ENCODE measurements at regions not wholly inside any gene's neighbourhood (a gene's known extent, or its start where the extent isn't known, plus 50 kb on each side); places are given as distances from the start of the nearest gene placed in this dataset.

DNA sequence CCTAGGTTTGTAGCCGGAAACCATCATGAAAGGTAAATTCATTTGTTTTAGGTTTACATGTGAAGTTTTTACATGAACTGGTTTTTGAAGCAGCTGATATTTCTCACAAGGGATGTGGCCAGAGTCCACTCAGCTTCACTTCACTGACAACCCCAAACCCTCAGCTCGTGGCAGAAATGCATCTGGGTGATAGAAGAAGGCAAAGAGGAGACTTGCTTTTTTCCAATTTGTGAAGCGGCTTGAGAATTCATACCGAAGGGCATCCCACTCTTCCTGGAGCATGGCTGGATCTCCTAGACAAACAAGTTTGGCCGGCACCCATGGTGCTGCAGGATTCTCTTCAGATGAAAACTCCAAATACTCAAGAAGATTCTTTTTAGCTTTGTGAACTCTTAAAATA lies 392.8 kb upstream of the CNR1 start:
- no peaks in the 10 kb centered on the region for H3K27me3 ChIP-seq
- 65 to 78% methylated on average over 5 of the region's 5 CpGs for WGBS, 2 donors
- no peaks in the 10 kb centered on the region for H3K36me3 ChIP-seq
- no peak overlapping the region for H3K4me3 ChIP-seq
- peaks cover 0 to 18% (median 15%) of the 10 kb centered on the region in 4 donors for H3K4me1 ChIP-seq
- intact Hi-C loops (cut with DNase I), result no loop called here
- no peak for TF ChIP-seq POLR2AphosphoS5 (IDR thresholded peaks at IDR 0.05)
- TF ChIP-seq, protein P1, sequence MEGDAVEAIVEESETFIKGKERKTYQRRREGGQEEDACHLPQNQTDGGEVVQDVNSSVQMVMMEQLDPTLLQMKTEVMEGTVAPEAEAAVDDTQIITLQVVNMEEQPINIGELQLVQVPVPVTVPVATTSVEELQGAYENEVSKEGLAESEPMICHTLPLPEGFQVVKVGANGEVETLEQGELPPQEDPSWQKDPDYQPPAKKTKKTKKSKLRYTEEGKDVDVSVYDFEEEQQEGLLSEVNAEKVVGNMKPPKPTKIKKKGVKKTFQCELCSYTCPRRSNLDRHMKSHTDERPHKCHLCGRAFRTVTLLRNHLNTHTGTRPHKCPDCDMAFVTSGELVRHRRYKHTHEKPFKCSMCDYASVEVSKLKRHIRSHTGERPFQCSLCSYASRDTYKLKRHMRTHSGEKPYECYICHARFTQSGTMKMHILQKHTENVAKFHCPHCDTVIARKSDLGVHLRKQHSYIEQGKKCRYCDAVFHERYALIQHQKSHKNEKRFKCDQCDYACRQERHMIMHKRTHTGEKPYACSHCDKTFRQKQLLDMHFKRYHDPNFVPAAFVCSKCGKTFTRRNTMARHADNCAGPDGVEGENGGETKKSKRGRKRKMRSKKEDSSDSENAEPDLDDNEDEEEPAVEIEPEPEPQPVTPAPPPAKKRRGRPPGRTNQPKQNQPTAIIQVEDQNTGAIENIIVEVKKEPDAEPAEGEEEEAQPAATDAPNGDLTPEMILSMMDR (IDR thresholded peaks at IDR 0.05), result no peak
- no peak for TF ChIP-seq EP300 (IDR thresholded peaks at IDR 0.05)
- no peak for TF ChIP-seq POLR2A (IDR thresholded peaks at IDR 0.05)
- no peak for DNase-seq
- H3K27ac ChIP-seq, result peak overlapping the region in 1 of 4 donors; percentile 8
- no peaks in the 10 kb centered on the region for H3K9me3 ChIP-seq

DNA sequence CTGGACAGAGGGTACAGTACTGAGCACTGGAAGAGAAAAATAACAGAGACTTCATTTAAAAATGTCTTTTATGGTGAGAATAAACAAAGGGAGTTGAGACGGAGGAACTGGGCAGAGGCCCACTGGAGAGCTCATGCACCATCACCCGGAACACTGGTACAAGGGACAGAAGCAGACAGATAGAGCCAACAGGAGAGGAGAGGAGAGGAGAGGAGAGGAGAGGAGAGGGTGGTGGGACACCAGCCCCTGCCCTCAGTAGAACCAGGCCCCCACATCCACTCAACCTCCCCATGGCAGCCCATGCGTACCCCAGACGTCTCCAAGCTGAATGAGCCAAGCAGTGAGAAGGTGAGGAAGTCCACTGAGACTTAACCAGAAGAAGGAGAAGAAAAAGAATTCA lies 390.5 kb upstream of the CNR1 start:
- H3K4me1 ChIP-seq, result peaks cover 0 to 9% (median 5%) of the 10 kb centered on the region in 4 donors
- no peaks in the 10 kb centered on the region for H3K36me3 ChIP-seq
- WGBS, 2 donors, result 61 to 74% methylated on average over 4 of the region's 4 CpGs
- H3K9me3 ChIP-seq, result no peaks in the 10 kb centered on the region
- no peak overlapping the region for H3K4me3 ChIP-seq
- H3K27me3 ChIP-seq, result no peaks in the 10 kb centered on the region
- no peak overlapping the region for H3K27ac ChIP-seq
- intact Hi-C loops (cut with DNase I), result no loop called here
- no peak for DNase-seq
- TF ChIP-seq POLR2AphosphoS5 (IDR thresholded peaks at IDR 0.05), result no peak
- TF ChIP-seq EP300 (IDR thresholded peaks at IDR 0.05), result no peak
- no peak for TF ChIP-seq POLR2A (IDR thresholded peaks at IDR 0.05)
- TF ChIP-seq, protein P1 (IDR thresholded peaks at IDR 0.05), result no peak

DNA sequence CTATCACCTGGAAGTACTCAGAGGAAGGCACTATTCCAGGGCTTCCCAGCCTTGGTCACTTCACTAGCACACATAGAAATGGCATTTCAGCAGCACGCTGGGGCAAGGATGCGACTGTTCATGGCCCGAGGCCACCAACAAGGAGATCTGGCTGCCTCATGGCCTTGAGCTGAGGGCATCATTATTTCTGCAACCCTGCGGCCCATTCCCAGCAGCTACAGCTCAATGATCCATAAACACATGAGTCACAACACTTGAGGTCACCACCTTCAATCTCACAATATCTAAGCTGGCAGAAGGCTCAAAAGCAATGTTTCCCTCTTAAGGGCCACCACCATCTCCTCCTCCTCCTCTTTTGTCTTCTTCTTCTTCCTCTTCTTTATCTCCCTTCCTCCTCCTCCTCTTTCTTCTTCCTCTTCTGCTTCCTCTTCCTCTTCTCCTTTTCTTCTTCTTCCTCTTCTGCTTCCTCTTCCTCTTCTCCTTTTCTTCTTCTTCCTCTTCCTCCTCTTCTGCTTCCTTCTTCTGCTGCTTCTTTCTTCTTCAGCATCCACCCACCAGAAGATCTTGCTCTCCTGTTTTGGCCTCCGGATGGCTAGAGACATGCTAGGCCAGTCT lies 382.9 kb upstream of the CNR1 start:
- Histone ChIP-seq H3K9me3 (no peaks in the 10 kb centered on the region), H3K36me3 (no peaks in the 10 kb centered on the region), H3K4me3 (no peak overlapping the region), H3K27ac (no peak overlapping the region), H3K27me3 (no peaks in the 10 kb centered on the region), H3K4me1 (no peaks in the 10 kb centered on the region)
- 90 to 94% methylated on average over 5 of the region's 5 CpGs for WGBS, 2 donors
- no peak for DNase-seq
- intact Hi-C loops (cut with DNase I), result no loop called here
- TF ChIP-seq, protein P1 (IDR thresholded peaks at IDR 0.05), result no peak
- TF ChIP-seq POLR2AphosphoS5 (IDR thresholded peaks at IDR 0.05) (no peak), EP300 (IDR thresholded peaks at IDR 0.05) (no peak), POLR2A (IDR thresholded peaks at IDR 0.05) (no peak)

DNA sequence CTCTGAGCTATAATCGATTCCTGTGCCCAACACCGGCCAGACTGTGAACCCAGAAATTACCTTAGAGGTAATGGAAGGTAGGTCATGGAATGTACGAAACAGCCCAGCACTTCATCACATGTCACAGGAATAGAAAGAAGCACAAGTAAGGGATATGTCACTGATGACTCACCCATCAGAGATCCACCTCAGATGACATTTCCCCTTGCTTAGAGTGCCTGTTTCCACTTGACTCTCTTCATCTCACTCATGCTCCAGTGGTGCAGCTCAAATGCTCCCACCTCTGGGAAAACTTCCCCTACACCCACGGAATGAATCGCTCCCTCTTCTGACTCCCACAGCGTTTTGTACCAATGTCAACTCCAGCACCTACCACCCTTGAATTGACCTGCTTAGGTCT lies 381.6 kb upstream of the CNR1 start:
- H3K27ac ChIP-seq, result no peak overlapping the region
- no peak overlapping the region for H3K4me3 ChIP-seq
- no peak for DNase-seq
- WGBS, 2 donors, result 92 to 93% methylated on average over 6 of the region's 6 CpGs
- no peaks in the 10 kb centered on the region for H3K36me3 ChIP-seq
- no peaks in the 10 kb centered on the region for H3K27me3 ChIP-seq
- TF ChIP-seq POLR2A (IDR thresholded peaks at IDR 0.05) (no peak), EP300 (IDR thresholded peaks at IDR 0.05) (no peak), POLR2AphosphoS5 (IDR thresholded peaks at IDR 0.05) (no peak)
- TF ChIP-seq, protein P1 (IDR thresholded peaks at IDR 0.05), result no peak
- no peaks in the 10 kb centered on the region for H3K4me1 ChIP-seq
- H3K9me3 ChIP-seq, result no peaks in the 10 kb centered on the region
- intact Hi-C loops (cut with DNase I), result no loop called here

- no peak for DNase-seq
- intact Hi-C loops (cut with DNase I), result no loop called here
- Histone ChIP-seq H3K27ac (no peak overlapping the region), H3K4me1 (no peaks in the 10 kb centered on the region), H3K9me3 (no peaks in the 10 kb centered on the region), H3K36me3 (no peaks in the 10 kb centered on the region), H3K27me3 (no peaks in the 10 kb centered on the region), H3K4me3 (no peak overlapping the region)
- TF ChIP-seq POLR2A (IDR thresholded peaks at IDR 0.05), result no peak
- WGBS, 2 donors, result 58 to 61% methylated on average over 4 of the region's 4 CpGs
These were observed 379.8 kb upstream of the CNR1 start for GRCh38 chr6:88545991-88546390.
